GM12878 (cell line): ENCODE measurements at regions not wholly inside any gene's neighbourhood (a gene's known extent, or its start where the extent isn't known, plus 50 kb on each side); places are given as distances from the start of the nearest gene placed in this dataset.

Source experiments
- ATAC-seq: fragments of 200-7000 bp; cut with Tn5 transposase; 3 replicates; pipeline ENCODE4 v1.9.1; 2020; ENCODE audit warnings: mild to moderate bottlenecking, moderate library complexity
- BruUV-seq: library from RNA; stranded (reverse); fragments of 400-500 nt; replicated peaks from 2 replicates; lab custom pipeline; 2021; lab: Mats Ljungman, UMichigan
- CTCF ChIA-PET: fragments of 300-600 bp; sonication (Branson Sonifier 250); formaldehyde crosslinking; extraction: SDS; loops from one replicate; lab custom pipeline; 2021; ENCODE audit warnings: inconsistent platforms; lab: Yijun Ruan, JAX
- POLR2A ChIA-PET: fragments of 350-600 bp; formaldehyde crosslinking; extraction: SDS; loops from one replicate; lab custom pipeline; 2021; ENCODE audit warnings: inconsistent platforms; lab: Charles Lee
- RAD21 ChIA-PET: fragments of 300-600 bp; sonication (Branson Sonifier 250); formaldehyde crosslinking; loops from one replicate; lab custom pipeline; 2023; ENCODE audit warnings: antibody characterized with exemption; ENCODE audit not compliant: unreplicated experiment; lab: Charles Lee
- SMC1A ChIA-PET: fragments of 300-600 bp; sonication (Branson Sonifier 250); formaldehyde crosslinking; loops from one replicate; lab custom pipeline; 2023; ENCODE audit not compliant: unreplicated experiment, uncharacterized antibody; lab: Charles Lee
- DNase-seq: peaks from one replicate; pipeline ENCODE4 v3.0.0-alpha.2; 2011; ENCODE audit warnings: low read depth, low spot score
- FAIRE-seq: peaks from 3 replicates; lab custom pipeline; 2011; peaks lifted over from hg19 to GRCh38; lab: Jason Lieb, UNC
- H2AFZ ChIP-seq: 2 replicates; pipeline ENCODE4 v1.6.0; 2011; ENCODE audit warnings: low read depth, low read length, control low read depth; ENCODE audit not compliant: control insufficient read depth
- H3K27ac ChIP-seq: 2 replicates; pipeline ENCODE4 v1.5.1; 2011; ENCODE audit warnings: control low read depth; ENCODE audit not compliant: control insufficient read depth, insufficient read depth
- H3K27me3 ChIP-seq, 2 experiments: replicated peaks in 1 of 2; 2 replicates each; pipeline versions ENCODE4 v1.6.0 to v1.6.1; 2011; ENCODE audit warnings: low read length in 1 of 2; ENCODE audit not compliant: control insufficient read depth in 2 of 2, insufficient read depth in 2 of 2
- H3K36me3 ChIP-seq, 2 experiments: 2 replicates each; pipeline ENCODE4 v1.5.1; 2011; ENCODE audit warnings: low read length in 1 of 2; ENCODE audit not compliant: control insufficient read depth in 2 of 2, insufficient read depth in 2 of 2
- H3K4me1 ChIP-seq: 2 replicates; pipeline ENCODE4 v1.6.1; 2011; ENCODE audit warnings: mild to moderate bottlenecking, low read length, moderate library complexity, mixed read lengths; ENCODE audit not compliant: control insufficient read depth, insufficient read depth
- H3K4me2 ChIP-seq: 2 replicates; pipeline ENCODE4 v1.6.0; 2011; ENCODE audit warnings: control low read depth; ENCODE audit not compliant: control insufficient read depth, insufficient read depth
- H3K4me3 ChIP-seq: fragments of 200-600 bp; sonication (generic); 2 replicates; pipeline ENCODE4 v1.5.1; 2016
- H3K79me2 ChIP-seq: 2 replicates; pipeline ENCODE4 v1.6.0; 2011; ENCODE audit warnings: low read length; ENCODE audit not compliant: control insufficient read depth, insufficient read depth
- H3K9ac ChIP-seq: 2 replicates; pipeline ENCODE4 v1.8.0; 2011; ENCODE audit warnings: low read length, control low read depth, mixed read lengths; ENCODE audit not compliant: control insufficient read depth, insufficient read depth
- H3K9me3 ChIP-seq: replicated peaks from 3 replicates; pipeline ENCODE4 v1.5.1; 2011; ENCODE audit warnings: mild to moderate bottlenecking, low read length; ENCODE audit not compliant: control insufficient read depth, insufficient read depth
- H4K20me1 ChIP-seq: 2 replicates; pipeline ENCODE4 v1.6.0; 2011; ENCODE audit not compliant: control insufficient read depth, insufficient read depth
- HDAC2 ChIP-seq: fragments of 200-600 bp; sonication (generic); IDR thresholded peaks from 2 replicates; pipeline ENCODE4 v1.6.1; 2017
- JUNB ChIP-seq: IDR thresholded peaks from 2 replicates; pipeline ENCODE4 v1.6.1; 2016; ENCODE audit warnings: antibody characterized with exemption, mild to moderate bottlenecking
- NFYB ChIP-seq: IDR thresholded peaks from 2 replicates; pipeline ENCODE4 v1.6.1; 2011; ENCODE audit warnings: low read depth, mild to moderate bottlenecking, low read length, improper control_type of control experiment, moderate library complexity; ENCODE audit not compliant: insufficient read depth
- PKNOX1 ChIP-seq: fragments of 450-650 bp; IDR thresholded peaks from 2 replicates; pipeline ENCODE4 v1.6.1; 2016; ENCODE audit warnings: mild to moderate bottlenecking
- RAD51 ChIP-seq: fragments of 450-650 bp; IDR thresholded peaks from 2 replicates; pipeline ENCODE4 v1.6.1; 2016; ENCODE audit warnings: moderate library complexity, mild to moderate bottlenecking, inconsistent platforms
- WGBS: methylation state at CpG from one replicate; pipeline ENCODE4 v1.1.6; 2016; ENCODE audit warnings: low lambda C conversion rate; ENCODE audit not compliant: insufficient replicate concordance, insufficient coverage; ENCODE audit errors: missing lambda C conversion rate; 5-methylcytosine and 5-hydroxymethylcytosine counted together
- in situ Hi-C: fragments of 300-500 bp; cut with MboI; formaldehyde crosslinking; loops from 9 replicates; pipeline ENCODE4 v1.14.3; 2018; ENCODE audit warnings: mixed read lengths
- intact Hi-C: fragments of 100-400 bp; cut with micrococcal nuclease; formaldehyde crosslinking; loops from one replicate; pipeline ENCODE4 v1.14.2; 2022; ENCODE audit not compliant: unreplicated experiment

DNA sequence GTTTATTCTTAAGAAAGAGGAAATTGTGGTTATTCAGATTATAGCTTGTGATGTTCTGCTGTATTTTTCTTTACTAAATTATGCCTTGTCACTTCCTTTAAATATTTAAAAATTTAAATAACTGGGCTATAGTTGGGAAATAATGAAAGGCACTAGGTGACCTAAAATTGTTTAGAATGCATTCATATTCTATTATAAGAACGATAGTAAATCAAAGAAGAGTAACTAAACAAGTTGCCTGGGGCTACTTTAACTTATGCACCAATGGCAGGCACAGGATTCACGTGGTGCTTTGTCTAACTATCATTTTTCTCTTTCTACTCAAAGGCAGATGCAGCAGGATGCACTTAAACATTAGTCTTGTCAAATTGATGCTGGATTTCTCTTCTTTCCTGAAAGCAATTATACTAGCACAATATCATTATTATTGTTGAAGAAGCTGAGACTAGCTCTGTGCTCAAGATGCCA is 190.7 kb upstream of the PPFIA2 start:
- Histone ChIP-seq H3K4me3 (no peak overlapping the region), H4K20me1 (no peaks in the 10 kb centered on the region), H2AFZ (no peak overlapping the region), H3K4me1 (no peaks in the 10 kb centered on the region), H3K9me3 (no peaks in the 10 kb centered on the region), H3K27me3 (no peaks in the 10 kb centered on the region), H3K9ac (no peak overlapping the region), H3K36me3 (no peaks in the 10 kb centered on the region), H3K79me2 (no peaks in the 10 kb centered on the region), H3K4me2 (no peak overlapping the region), H3K27ac (no peak overlapping the region)
- intact Hi-C loops (loop anchor here (5.0 to 10.0 kb wide), 3 partner anchors 67 to 645 kb away; partner anchors contain the start of genes CCDC59 and METTL25), in situ Hi-C loops (no loop called here)
- DNase-seq (no peak), ATAC-seq (peak; percentile 29), FAIRE-seq (no peak)
- ChIA-PET SMC1A (interaction anchor here (0.6 to 6.9 kb wide), 10 partner anchors 8 to 206 kb away, joined by 3 to 112 read pairs (median 8); no protein-coding TSS in a partner anchor), POLR2A (interaction anchor here (1.0 to 7.5 kb wide), 5 partner anchors 6 to 19 kb away, joined by 3 to 64 read pairs (median 16); no protein-coding TSS in a partner anchor), CTCF (interaction anchor here (0.6 to 3.9 kb wide), 3 partner anchors 11 to 1992 kb away, joined by 3 to 53 read pairs (median 5); no protein-coding TSS in a partner anchor), RAD21 (interaction anchor here (1.0 to 4.2 kb wide), 9 partner anchors 8 to 409 kb away, joined by 3 to 77 read pairs (median 3); partner anchors contain the start of gene METTL25)
- TF ChIP-seq RAD51 (peak; percentile 49; the same call in 1 of the 2 replicates), NFYB (peak; percentile 41; the same call in 1 of the 2 replicates), PKNOX1 (no peak)
- no TSS peak for BruUV-seq
- 3% methylated on average over 2 of the region's 2 CpGs for WGBS

DNA sequence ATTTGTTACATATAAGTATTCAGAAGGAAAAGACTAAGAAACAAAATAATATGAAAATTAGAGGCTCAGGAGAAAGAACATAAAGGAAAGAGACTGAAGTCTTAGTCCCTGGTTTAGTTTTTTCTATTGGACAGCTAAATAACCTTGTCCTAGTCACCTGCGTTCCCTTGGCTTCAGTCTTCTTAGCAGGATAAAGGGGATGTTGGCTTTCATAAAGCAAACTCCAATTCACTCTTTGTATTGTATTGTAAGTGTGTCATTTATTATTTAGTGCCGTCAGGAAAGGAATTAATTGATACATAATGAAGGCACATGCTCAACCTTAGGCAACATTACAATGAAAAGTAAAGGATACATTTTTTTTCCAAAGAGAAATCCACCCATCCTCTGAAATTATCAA is 190.3 kb upstream of the PPFIA2 start:
- Histone ChIP-seq H3K4me1 (no peaks in the 10 kb centered on the region), H2AFZ (no peak overlapping the region), H3K4me3 (no peak overlapping the region), H3K27ac (no peak overlapping the region), H3K36me3 (no peaks in the 10 kb centered on the region), H3K4me2 (no peak overlapping the region), H3K27me3 (no peaks in the 10 kb centered on the region), H3K79me2 (no peaks in the 10 kb centered on the region), H3K9me3 (no peaks in the 10 kb centered on the region), H4K20me1 (no peaks in the 10 kb centered on the region), H3K9ac (no peak overlapping the region)
- ATAC-seq (no peak), DNase-seq (no peak), FAIRE-seq (no peak)
- WGBS = 17% methylated on average over 2 of the region's 2 CpGs
- POLR2A ChIA-PET = interaction anchor here (1.0 to 5.3 kb wide), 3 partner anchors 12 to 19 kb away, joined by 3 to 64 read pairs (median 16); no protein-coding TSS in a partner anchor
- TF ChIP-seq HDAC2 = no peak
- TF ChIP-seq JUNB = no peak
- intact Hi-C loops (no loop called here), in situ Hi-C loops (no loop called here)
- CTCF ChIA-PET = interaction anchor here (3.9 kb wide), 1 partner anchor 12 kb away, joined by 53 read pairs; no protein-coding TSS in a partner anchor
- SMC1A ChIA-PET = interaction anchor here (0.6 to 6.9 kb wide), 10 partner anchors 8 to 207 kb away, joined by 3 to 112 read pairs (median 6); no protein-coding TSS in a partner anchor
- BruUV-seq = no TSS peak
- RAD21 ChIA-PET = interaction anchor here (1.1 to 4.2 kb wide), 5 partner anchors 9 to 409 kb away, joined by 3 to 77 read pairs (median 3); partner anchors contain the start of gene METTL25
